HPDE6-E6E7 (cell line): ENCODE measurements at regions not wholly inside any gene's neighbourhood (a gene's known extent, or its start where the extent isn't known, plus 50 kb on each side); places are given as distances from the start of the nearest gene placed in this dataset.
"Not testable (repeated sequence)": the region's sequence is repeated elsewhere in the genome, so short reads cannot be mapped to it uniquely, and the experiment has no call there.

Source experiments
- DNase-seq: peaks from one replicate; pipeline ENCODE4 v3.0.0; 2011; ENCODE audit warnings: missing footprints; ENCODE audit errors: extremely low spot score

- no peak for DNase-seq
Measured at GRCh38 chr2:144643537-144644336, 123.8 kb upstream of the ZEB2 start.

- no peak for DNase-seq
Measured at GRCh38 chr2:144642856-144643255, 122.9 kb upstream of the ZEB2 start.

GRCh38 chr2:144642131-144642530 is 122.2 kb upstream of the ZEB2 start:
- no peak for DNase-seq

- DNase-seq, result not testable (repeated sequence)
Measured at GRCh38 chr2:144638250-144638649, 118.3 kb upstream of the ZEB2 start.

- not testable (repeated sequence) for DNase-seq
Measured at GRCh38 chr2:144636860-144637259, 116.9 kb upstream of the ZEB2 start.

GRCh38 chr2:144632809-144633208 is 112.9 kb upstream of the ZEB2 start:
- no peak for DNase-seq

- DNase-seq, result no peak
Measured at GRCh38 chr2:144631636-144632035, 111.7 kb upstream of the ZEB2 start.

GRCh38 chr2:144630459-144631215 is 110.7 kb upstream of the ZEB2 start:
- DNase-seq, result no peak

GRCh38 chr2:144629935-144630334 is 110.0 kb upstream of the ZEB2 start:
- no peak for DNase-seq

GRCh38 chr2:144628566-144628965 is 108.6 kb upstream of the ZEB2 start:
- no peak for DNase-seq

GRCh38 chr2:144625626-144626025 is 105.7 kb upstream of the ZEB2 start:
- no peak for DNase-seq

- no peak for DNase-seq
Measured at GRCh38 chr2:144625226-144625625, 105.3 kb upstream of the ZEB2 start.

GRCh38 chr2:144624451-144624850 is 104.5 kb upstream of the ZEB2 start:
- DNase-seq, result no peak

- not testable (repeated sequence) for DNase-seq
Measured at GRCh38 chr2:144622373-144622772, 102.5 kb upstream of the ZEB2 start.

- DNase-seq, result no peak
Measured at GRCh38 chr2:144621266-144621665, 101.3 kb upstream of the ZEB2 start.

- DNase-seq, result no peak
Measured at GRCh38 chr2:144619760-144620159, 99.8 kb upstream of the ZEB2 start.

GRCh38 chr2:144617171-144617570 is 97.3 kb upstream of the ZEB2 start:
- not testable (repeated sequence) for DNase-seq

GRCh38 chr2:144615866-144616565 is 96.1 kb upstream of the ZEB2 start:
- DNase-seq, result no peak

- no peak for DNase-seq
Measured at GRCh38 chr2:144607891-144608521, 88.1 kb upstream of the ZEB2 start.

- DNase-seq, result no peak
Measured at GRCh38 chr2:144607099-144607498, 87.2 kb upstream of the ZEB2 start.

- no peak for DNase-seq
Measured at GRCh38 chr2:144606466-144607095, 86.7 kb upstream of the ZEB2 start.
